ENCODE measurements at regions not wholly inside any gene's neighbourhood (a gene's known extent, or its start where the extent isn't known, plus 50 kb on each side); places are given as distances from the start of the nearest gene placed in this dataset.

- no peak overlapping the region for H3K4me3 ChIP-seq (ENCODE audit: low read depth, low read length)
- TF ChIP-seq, protein P1, sequence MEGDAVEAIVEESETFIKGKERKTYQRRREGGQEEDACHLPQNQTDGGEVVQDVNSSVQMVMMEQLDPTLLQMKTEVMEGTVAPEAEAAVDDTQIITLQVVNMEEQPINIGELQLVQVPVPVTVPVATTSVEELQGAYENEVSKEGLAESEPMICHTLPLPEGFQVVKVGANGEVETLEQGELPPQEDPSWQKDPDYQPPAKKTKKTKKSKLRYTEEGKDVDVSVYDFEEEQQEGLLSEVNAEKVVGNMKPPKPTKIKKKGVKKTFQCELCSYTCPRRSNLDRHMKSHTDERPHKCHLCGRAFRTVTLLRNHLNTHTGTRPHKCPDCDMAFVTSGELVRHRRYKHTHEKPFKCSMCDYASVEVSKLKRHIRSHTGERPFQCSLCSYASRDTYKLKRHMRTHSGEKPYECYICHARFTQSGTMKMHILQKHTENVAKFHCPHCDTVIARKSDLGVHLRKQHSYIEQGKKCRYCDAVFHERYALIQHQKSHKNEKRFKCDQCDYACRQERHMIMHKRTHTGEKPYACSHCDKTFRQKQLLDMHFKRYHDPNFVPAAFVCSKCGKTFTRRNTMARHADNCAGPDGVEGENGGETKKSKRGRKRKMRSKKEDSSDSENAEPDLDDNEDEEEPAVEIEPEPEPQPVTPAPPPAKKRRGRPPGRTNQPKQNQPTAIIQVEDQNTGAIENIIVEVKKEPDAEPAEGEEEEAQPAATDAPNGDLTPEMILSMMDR (IDR thresholded peaks at IDR 0.05; ENCODE audit: borderline replicate concordance, insufficient read depth, low read depth, low read length) = no peak
Observed at GRCh38 chr4:149166365-149166764, 649.3 kb downstream of the IQCM start.

DNA sequence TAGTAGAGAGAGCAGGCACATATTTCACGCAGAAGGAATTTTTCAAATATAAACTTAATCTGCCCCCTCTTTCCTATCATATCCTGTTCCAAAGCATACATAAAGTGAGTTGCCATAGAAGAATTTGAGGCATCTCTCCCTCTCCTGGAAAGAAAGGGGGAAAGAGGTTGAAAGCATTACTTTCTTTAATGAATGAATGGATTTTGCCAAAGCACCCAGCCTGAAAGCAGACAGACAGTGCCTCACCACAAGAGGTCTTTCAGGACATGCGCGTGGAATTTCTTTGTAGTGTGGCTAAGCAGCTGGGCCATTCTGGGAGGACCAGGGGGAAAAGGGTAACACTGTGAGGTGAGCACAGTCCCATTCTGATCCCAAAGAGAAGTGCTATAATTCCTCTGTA, 651.4 kb downstream of the IQCM start:
- H3K4me3 ChIP-seq (ENCODE audit: low read depth, low read length) = no peak overlapping the region
- TF ChIP-seq, protein P1 (IDR thresholded peaks at IDR 0.05; ENCODE audit: borderline replicate concordance, insufficient read depth, low read depth, low read length) = no peak

GRCh38 chr4:149161247-149161646, 654.4 kb downstream of the IQCM start:
- TF ChIP-seq, protein P1 (IDR thresholded peaks at IDR 0.05; ENCODE audit: borderline replicate concordance, insufficient read depth, low read depth, low read length) = no peak
- H3K4me3 ChIP-seq (ENCODE audit: low read depth, low read length) = no peak overlapping the region

- TF ChIP-seq, protein P1 (IDR thresholded peaks at IDR 0.05; ENCODE audit: borderline replicate concordance, insufficient read depth, low read depth, low read length) = no peak
- H3K4me3 ChIP-seq (ENCODE audit: low read depth, low read length) = no peak overlapping the region
Observed at GRCh38 chr4:149160370-149160769, 655.3 kb downstream of the IQCM start.

- TF ChIP-seq, protein P1 (IDR thresholded peaks at IDR 0.05; ENCODE audit: borderline replicate concordance, insufficient read depth, low read depth, low read length) = no peak
- no peak overlapping the region for H3K4me3 ChIP-seq (ENCODE audit: low read depth, low read length)
Observed at GRCh38 chr4:149158817-149159216, 656.8 kb downstream of the IQCM start.

- TF ChIP-seq, protein P1 (IDR thresholded peaks at IDR 0.05; ENCODE audit: borderline replicate concordance, insufficient read depth, low read depth, low read length) = no peak
Observed at GRCh38 chr4:149145803-149146202, 669.8 kb downstream of the IQCM start.

DNA sequence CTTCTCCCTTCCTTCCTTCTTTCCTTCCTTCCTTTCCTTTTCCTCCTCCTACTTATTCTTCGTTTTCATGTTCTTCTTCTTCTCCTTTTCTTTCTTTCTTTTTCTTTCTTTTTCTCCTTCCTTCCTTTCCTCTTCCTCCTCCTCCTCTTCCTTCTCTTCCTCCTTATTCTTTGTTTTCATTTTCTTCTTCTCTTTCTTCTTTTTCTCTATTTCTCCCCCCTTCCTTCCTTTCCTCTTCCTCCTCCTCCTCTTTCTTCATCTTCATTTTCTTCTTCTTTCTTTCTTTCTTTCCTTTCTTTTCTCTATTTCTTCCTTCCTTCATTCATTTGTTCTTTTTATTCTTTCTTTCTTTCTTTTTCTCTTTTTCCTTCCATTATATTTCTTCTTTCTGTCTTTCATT, 671.6 kb downstream of the IQCM start:
- TF ChIP-seq, protein P1 (IDR thresholded peaks at IDR 0.05; ENCODE audit: borderline replicate concordance, insufficient read depth, low read depth, low read length) = no peak
- no peak overlapping the region for H3K4me3 ChIP-seq (ENCODE audit: low read depth, low read length)

More at GRCh38 chr4:149145803-149146202, 669.8 kb downstream of the IQCM start:
- H3K4me3 ChIP-seq (ENCODE audit: low read depth, low read length) = no peak overlapping the region
